ENCODE measurements at regions not wholly inside any gene's neighbourhood (a gene's known extent, or its start where the extent isn't known, plus 50 kb on each side); places are given as distances from the start of the nearest gene placed in this dataset.

DNA sequence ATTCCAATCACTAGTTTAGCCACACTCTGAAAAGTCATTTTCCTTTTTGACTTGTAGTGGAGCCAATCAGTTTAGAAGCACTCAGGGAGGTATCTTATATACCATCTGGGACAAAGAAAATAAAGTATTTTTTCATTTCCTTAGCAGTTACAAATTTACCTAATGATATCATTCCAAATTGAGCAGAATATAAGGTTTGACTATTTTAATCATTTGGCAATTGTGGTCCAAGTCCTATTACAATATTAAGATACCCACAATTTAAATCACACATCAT is 170.6 kb downstream of the LTN1 start:
- Histone ChIP-seq H3K27ac (ENCODE audit: low read depth, low read length, poor library complexity, severe bottlenecking) (no peak overlapping the region), H3K36me3 (ENCODE audit: insufficient read depth, low read length, poor library complexity, severe bottlenecking) (no peaks in the 10 kb centered on the region), H3K4me1 (ENCODE audit: insufficient read depth, low read length, poor library complexity, severe bottlenecking) (no peaks in the 10 kb centered on the region), H3K4me3 (ENCODE audit: low read depth, low read length, poor library complexity, severe bottlenecking) (no peak overlapping the region), H3K27me3 (replicated peaks; ENCODE audit: insufficient read depth, low read depth, low read length, poor library complexity) (no peaks in the 10 kb centered on the region), H3K9me3 (ENCODE audit: low read depth, low read length, poor library complexity, severe bottlenecking) (no peaks in the 10 kb centered on the region)
- POLR2A ChIA-PET (ENCODE audit: low non-redundant PET) = no interaction called here
- TF ChIP-seq, protein P1, sequence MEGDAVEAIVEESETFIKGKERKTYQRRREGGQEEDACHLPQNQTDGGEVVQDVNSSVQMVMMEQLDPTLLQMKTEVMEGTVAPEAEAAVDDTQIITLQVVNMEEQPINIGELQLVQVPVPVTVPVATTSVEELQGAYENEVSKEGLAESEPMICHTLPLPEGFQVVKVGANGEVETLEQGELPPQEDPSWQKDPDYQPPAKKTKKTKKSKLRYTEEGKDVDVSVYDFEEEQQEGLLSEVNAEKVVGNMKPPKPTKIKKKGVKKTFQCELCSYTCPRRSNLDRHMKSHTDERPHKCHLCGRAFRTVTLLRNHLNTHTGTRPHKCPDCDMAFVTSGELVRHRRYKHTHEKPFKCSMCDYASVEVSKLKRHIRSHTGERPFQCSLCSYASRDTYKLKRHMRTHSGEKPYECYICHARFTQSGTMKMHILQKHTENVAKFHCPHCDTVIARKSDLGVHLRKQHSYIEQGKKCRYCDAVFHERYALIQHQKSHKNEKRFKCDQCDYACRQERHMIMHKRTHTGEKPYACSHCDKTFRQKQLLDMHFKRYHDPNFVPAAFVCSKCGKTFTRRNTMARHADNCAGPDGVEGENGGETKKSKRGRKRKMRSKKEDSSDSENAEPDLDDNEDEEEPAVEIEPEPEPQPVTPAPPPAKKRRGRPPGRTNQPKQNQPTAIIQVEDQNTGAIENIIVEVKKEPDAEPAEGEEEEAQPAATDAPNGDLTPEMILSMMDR (conservative IDR thresholded peaks at IDR 0.05; ENCODE audit: low read depth, low read length) = no peak
- no peak for TF ChIP-seq EZH2 (IDR thresholded peaks at IDR 0.05; ENCODE audit: borderline replicate concordance, low read depth, low read length, poor library complexity, severe bottlenecking)
- intact Hi-C loops (cut with micrococcal nuclease; ENCODE audit: unreplicated experiment) = no loop called here
- no TSS peak for BruUV-seq (replicated peaks)
- DNase-seq (ENCODE audit: low spot score) = no peak
- CTCF ChIA-PET = no interaction called here

DNA sequence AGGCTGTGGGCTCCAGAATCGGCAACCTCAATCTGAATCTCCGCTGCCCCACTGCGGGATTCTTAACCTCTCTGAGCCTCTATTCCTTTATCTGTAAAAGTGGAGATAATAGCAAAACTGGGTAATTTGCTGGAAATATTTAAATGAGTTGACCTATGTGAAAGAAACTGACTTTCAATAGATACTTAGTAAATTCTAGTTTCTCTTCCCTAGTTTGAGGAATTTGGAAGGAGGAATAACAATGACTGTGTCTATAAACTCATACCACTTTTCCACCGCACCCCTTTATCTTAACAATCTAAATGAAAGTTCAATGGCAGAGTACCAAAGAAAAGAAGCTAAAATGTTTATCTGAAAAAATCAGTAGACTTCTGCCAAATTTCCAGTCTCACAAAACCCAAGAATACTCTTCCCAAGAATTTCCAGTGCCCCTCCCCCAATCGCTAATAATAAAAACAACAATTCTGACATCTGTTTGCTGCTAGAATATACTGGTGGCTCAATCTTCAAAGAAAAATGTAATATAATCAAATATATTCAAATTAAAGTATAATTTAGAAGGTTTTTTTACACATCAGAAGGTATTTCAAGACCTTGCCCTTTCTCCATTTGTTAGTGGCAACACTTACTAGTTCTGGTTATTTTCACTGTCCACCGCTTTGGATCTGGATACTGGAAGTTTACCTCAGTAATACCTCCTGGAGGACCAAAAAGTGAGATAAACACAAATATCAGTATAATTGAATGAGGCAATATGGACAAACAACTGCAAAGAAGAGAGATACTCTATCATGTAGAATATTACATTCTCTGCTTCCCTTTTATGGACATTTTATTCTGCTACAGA is 171.2 kb downstream of the LTN1 start:
- no peaks in the 10 kb centered on the region for H3K27me3 ChIP-seq (replicated peaks; ENCODE audit: insufficient read depth, low read depth, low read length, poor library complexity)

DNA sequence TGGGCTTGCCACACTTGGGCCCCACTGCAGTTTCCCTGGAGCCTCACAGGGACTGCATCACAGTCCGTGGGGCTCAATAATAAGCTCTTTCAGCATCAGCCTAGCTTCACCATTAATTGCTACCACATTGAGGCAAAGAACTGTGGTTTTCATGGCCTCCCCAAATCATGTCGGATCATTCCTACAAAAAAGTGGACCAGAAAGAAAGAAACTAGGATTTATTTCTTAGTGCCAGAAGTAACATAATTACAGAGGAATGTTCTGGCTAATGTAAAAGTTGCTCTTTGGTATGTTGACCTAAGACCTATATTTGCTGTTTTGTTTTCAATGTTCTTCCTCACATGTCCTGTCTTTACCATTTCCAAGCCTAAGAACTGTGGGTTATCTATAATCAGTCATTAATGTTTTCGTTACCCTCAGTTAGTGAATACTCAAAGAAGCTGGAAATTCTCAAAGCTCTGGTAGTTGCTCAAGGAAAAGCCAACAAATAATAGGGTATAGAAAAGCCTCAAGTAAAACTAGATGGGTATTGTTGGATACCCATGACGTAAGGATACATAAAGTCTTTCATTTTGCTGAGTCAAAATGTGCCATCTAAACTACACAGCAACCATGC is 173.9 kb downstream of the LTN1 start:
- no peak for DNase-seq (ENCODE audit: low spot score)
- POLR2A ChIA-PET (ENCODE audit: low non-redundant PET) = no interaction called here
- TF ChIP-seq, protein P1 (conservative IDR thresholded peaks at IDR 0.05; ENCODE audit: low read depth, low read length) = no peak
- TF ChIP-seq EZH2 (IDR thresholded peaks at IDR 0.05; ENCODE audit: borderline replicate concordance, low read depth, low read length, poor library complexity, severe bottlenecking) = no peak
- H3K27me3 ChIP-seq (replicated peaks; ENCODE audit: insufficient read depth, low read depth, low read length, poor library complexity) = no peaks in the 10 kb centered on the region
- no peaks in the 10 kb centered on the region for H3K36me3 ChIP-seq (ENCODE audit: insufficient read depth, low read length, poor library complexity, severe bottlenecking)
- H3K27ac ChIP-seq (ENCODE audit: low read depth, low read length, poor library complexity, severe bottlenecking) = no peak overlapping the region
- CTCF ChIA-PET = no interaction called here
- H3K4me1 ChIP-seq (ENCODE audit: insufficient read depth, low read length, poor library complexity, severe bottlenecking) = no peaks in the 10 kb centered on the region
- no peaks in the 10 kb centered on the region for H3K9me3 ChIP-seq (ENCODE audit: low read depth, low read length, poor library complexity, severe bottlenecking)
- intact Hi-C loops (cut with micrococcal nuclease; ENCODE audit: unreplicated experiment) = no loop called here
- BruUV-seq (replicated peaks) = no TSS peak
- no peak overlapping the region for H3K4me3 ChIP-seq (ENCODE audit: low read depth, low read length, poor library complexity, severe bottlenecking)

More for the DNA sequence above, 171.2 kb downstream of the LTN1 start:
- ChIA-PET POLR2A (ENCODE audit: low non-redundant PET) (no interaction called here), CTCF (no interaction called here)
- intact Hi-C loops (cut with micrococcal nuclease; ENCODE audit: unreplicated experiment) = no loop called here
- TF ChIP-seq EZH2 (IDR thresholded peaks at IDR 0.05; ENCODE audit: borderline replicate concordance, low read depth, low read length, poor library complexity, severe bottlenecking) = no peak
- TF ChIP-seq, protein P1 (conservative IDR thresholded peaks at IDR 0.05; ENCODE audit: low read depth, low read length) = no peak
- Histone ChIP-seq H3K36me3 (ENCODE audit: insufficient read depth, low read length, poor library complexity, severe bottlenecking) (no peaks in the 10 kb centered on the region), H3K4me1 (ENCODE audit: insufficient read depth, low read length, poor library complexity, severe bottlenecking) (no peaks in the 10 kb centered on the region), H3K27ac (ENCODE audit: low read depth, low read length, poor library complexity, severe bottlenecking) (no peak overlapping the region), H3K4me3 (ENCODE audit: low read depth, low read length, poor library complexity, severe bottlenecking) (no peak overlapping the region), H3K9me3 (ENCODE audit: low read depth, low read length, poor library complexity, severe bottlenecking) (no peaks in the 10 kb centered on the region)
- DNase-seq (ENCODE audit: low spot score) = no peak
- BruUV-seq (replicated peaks) = no TSS peak

All from A673 (cell line).